ENCODE measurements at regions not wholly inside any gene's neighbourhood (a gene's known extent, or its start where the extent isn't known, plus 50 kb on each side); places are given as distances from the start of the nearest gene placed in this dataset.

GRCh38 chr2:116724550-116724949 lies 1089.9 kb upstream of the DDX18 start:
- no peak overlapping the region for H3K4me3 ChIP-seq (replicated peaks in 1 of 2; ENCODE audit: low read depth in 1 of 2, low read length in 2 of 2)
- H3K9me2 ChIP-seq (ENCODE audit: insufficient read depth) = no peaks in the 10 kb centered on the region
- CTCF ChIA-PET = no interaction called here
- H2AFZ ChIP-seq (ENCODE audit: low read depth, low read length, poor library complexity, severe bottlenecking) = no peak overlapping the region
- H3K79me2 ChIP-seq (ENCODE audit: insufficient read depth, low read length) = no peaks in the 10 kb centered on the region
- no peak for ATAC-seq
- no peaks in the 10 kb centered on the region for H3K27me3 ChIP-seq (ENCODE audit: insufficient read depth, low read length)
- no peak overlapping the region for H3K9ac ChIP-seq (ENCODE audit: low read length)
- no peaks in the 10 kb centered on the region for H3K4me1 ChIP-seq (ENCODE audit: control insufficient read depth in 1 of 2, insufficient read depth in 2 of 2, low read length in 2 of 2)
- POLR2A ChIA-PET = no interaction called here
- DNase-seq (ENCODE audit: low read depth, low spot score) = no peak
- H3K4me2 ChIP-seq (ENCODE audit: low read length) = no peak overlapping the region
- BruUV-seq (replicated peaks) = no TSS peak
- H3K27ac ChIP-seq (ENCODE audit: low read depth, low read length) = no peak overlapping the region
- peaks cover 11 to 23% of the 10 kb centered on the region in 2 experiments; a peak in 2 of 4 replicates for H3K9me3 ChIP-seq (ENCODE audit: control insufficient read depth in 1 of 2, insufficient read depth in 1 of 2, low read depth in 1 of 2, low read length in 2 of 2)
- no peaks in the 10 kb centered on the region for H3K36me3 ChIP-seq (ENCODE audit: control insufficient read depth in 1 of 2, insufficient read depth in 2 of 2, low read length in 2 of 2)
- H4K20me1 ChIP-seq (ENCODE audit: insufficient read depth) = no peaks in the 10 kb centered on the region
- no peak for TF ChIP-seq ZNF274 (IDR thresholded peaks at IDR 0.05; ENCODE audit: low read depth, low read length)
- TF ChIP-seq ZFX (IDR thresholded peaks at IDR 0.05) = no peak
- TF ChIP-seq YY1 (IDR thresholded peaks at IDR 0.05; ENCODE audit: extremely low read depth, insufficient replicate concordance, low read depth, low read length) = no peak
- TF ChIP-seq SP1 (IDR thresholded peaks at IDR 0.05; ENCODE audit: low read depth) = no peak
- TF ChIP-seq JUND (IDR thresholded peaks at IDR 0.05) = no peak
- RAD21 ChIA-PET (ENCODE audit: low non-redundant PET in 1 of 2, low total read pairs in 2 of 2, uncharacterized antibody in 2 of 2, unreplicated experiment in 2 of 2) = no interaction called here
- intact Hi-C loops (cut with micrococcal nuclease) = no loop called here

- intact Hi-C loops (cut with micrococcal nuclease) = no loop called here
- no peaks in the 10 kb centered on the region for H3K79me2 ChIP-seq (ENCODE audit: insufficient read depth, low read length)
- CTCF ChIA-PET = no interaction called here
- no TSS peak for BruUV-seq (replicated peaks)
- no peaks in the 10 kb centered on the region for H3K27me3 ChIP-seq (ENCODE audit: insufficient read depth, low read length)
- H3K9ac ChIP-seq (ENCODE audit: low read length) = no peak overlapping the region
- no peak overlapping the region for H3K4me3 ChIP-seq (replicated peaks in 1 of 2; ENCODE audit: low read depth in 1 of 2, low read length in 2 of 2)
- peaks cover 3 to 42% of the 10 kb centered on the region in 2 experiments; a peak in 2 of 4 replicates for H3K9me3 ChIP-seq (ENCODE audit: control insufficient read depth in 1 of 2, insufficient read depth in 1 of 2, low read depth in 1 of 2, low read length in 2 of 2)
- no peak overlapping the region for H2AFZ ChIP-seq (ENCODE audit: low read depth, low read length, poor library complexity, severe bottlenecking)
- DNase-seq (ENCODE audit: low read depth, low spot score) (no peak), ATAC-seq (no peak)
- no peak for TF ChIP-seq MAX (IDR thresholded peaks at IDR 0.05)
- no peak for TF ChIP-seq EZH2phosphoT487 (IDR thresholded peaks at IDR 0.05; ENCODE audit: borderline replicate concordance)
- TF ChIP-seq CBX3 (IDR thresholded peaks at IDR 0.05; ENCODE audit: low read depth) = no peak
- TF ChIP-seq ZBTB33 (IDR thresholded peaks at IDR 0.05; ENCODE audit: extremely low read depth, insufficient replicate concordance, low read length) = no peak
- TF ChIP-seq TCF7L2 (IDR thresholded peaks at IDR 0.05; ENCODE audit: borderline replicate concordance, extremely low read depth, insufficient read depth, insufficient read length) = no peak
- no peak for TF ChIP-seq SRF (IDR thresholded peaks at IDR 0.05; ENCODE audit: low read depth)
- TF ChIP-seq EGR1 (IDR thresholded peaks at IDR 0.05; ENCODE audit: low read depth) = no peak
- TF ChIP-seq POLR2AphosphoS5 (IDR thresholded peaks at IDR 0.05; ENCODE audit: low read depth, low read length) = no peak
- TF ChIP-seq CTCF (IDR thresholded peaks at IDR 0.05 in 2 of 3, conservative IDR thresholded peaks at IDR 0.05 in 1 of 3; ENCODE audit: borderline replicate concordance in 1 of 3, insufficient read depth in 1 of 3, low read depth in 2 of 3, low read length in 2 of 3) = no peak
- TF ChIP-seq ATF3 (IDR thresholded peaks at IDR 0.05) = no peak
- no peak for TF ChIP-seq POLR2A (IDR thresholded peaks at IDR 0.05; ENCODE audit: borderline replicate concordance, extremely low read depth, insufficient read depth, insufficient read length)
- TF ChIP-seq FOSL1 (IDR thresholded peaks at IDR 0.05; ENCODE audit: low read depth) = no peak
- TF ChIP-seq CEBPB (IDR thresholded peaks at IDR 0.05; ENCODE audit: low read depth) = no peak
- TF ChIP-seq SP1 (IDR thresholded peaks at IDR 0.05; ENCODE audit: low read depth) = no peak
- POLR2A ChIA-PET = no interaction called here
- no peaks in the 10 kb centered on the region for H3K4me1 ChIP-seq (ENCODE audit: control insufficient read depth in 1 of 2, insufficient read depth in 2 of 2, low read length in 2 of 2)
- no peaks in the 10 kb centered on the region for H3K36me3 ChIP-seq (ENCODE audit: control insufficient read depth in 1 of 2, insufficient read depth in 2 of 2, low read length in 2 of 2)
- H3K27ac ChIP-seq (ENCODE audit: low read depth, low read length) = no peak overlapping the region
- RAD21 ChIA-PET (ENCODE audit: low non-redundant PET in 1 of 2, low total read pairs in 2 of 2, uncharacterized antibody in 2 of 2, unreplicated experiment in 2 of 2) = no interaction called here
- no peaks in the 10 kb centered on the region for H3K9me2 ChIP-seq (ENCODE audit: insufficient read depth)
- H3K4me2 ChIP-seq (ENCODE audit: low read length) = no peak overlapping the region
- H4K20me1 ChIP-seq (ENCODE audit: insufficient read depth) = no peaks in the 10 kb centered on the region
Observed at GRCh38 chr2:116732322-116732721, 1082.2 kb upstream of the DDX18 start.
